IMR-90 (cell line): ENCODE measurements at regions not wholly inside any gene's neighbourhood (a gene's known extent, or its start where the extent isn't known, plus 50 kb on each side); places are given as distances from the start of the nearest gene placed in this dataset.

ENCODE experiments used
- ATAC-seq: fragments of 200-7000 bp; cut with Tn5 transposase; 2 replicates; pipeline ENCODE4 v1.9.1; 2020; ENCODE audit warnings: low read depth, mild to moderate bottlenecking, moderate library complexity
- BruUV-seq: library from RNA; stranded (reverse); fragments of 400-500 nt; replicated peaks from 2 replicates; lab custom pipeline; 2021; lab: Mats Ljungman, UMichigan
- CTCF ChIA-PET: fragments of 300-600 bp; formaldehyde crosslinking; extraction: SDS; loops from one replicate; lab custom pipeline; 2021; ENCODE audit warnings: antibody characterized with exemption; lab: Yijun Ruan, JAX
- POLR2A ChIA-PET: fragments of 300-600 bp; sonication (Branson Sonifier 250); formaldehyde crosslinking; loops from one replicate; lab custom pipeline; 2022; ENCODE audit warnings: antibody characterized with exemption; ENCODE audit not compliant: unreplicated experiment; lab: Charles Lee
- DNase-seq: peaks from one replicate; pipeline ENCODE4 v3.0.0; 2013
- H2AFZ ChIP-seq: replicated peaks from 2 replicates; pipeline ENCODE3; 2013; ENCODE audit warnings: low read length, mild to moderate bottlenecking; ENCODE audit not compliant: poor library complexity
- H2AK5ac ChIP-seq: 2 replicates; pipeline ENCODE4 v1.6.1; 2013; ENCODE audit warnings: low read depth, low read length, inconsistent platforms
- H2AK9ac ChIP-seq: replicated peaks from 2 replicates; pipeline ENCODE3; 2013; ENCODE audit warnings: mild to moderate bottlenecking, low read depth, low read length, moderate library complexity; ENCODE audit not compliant: poor library complexity
- H2BK120ac ChIP-seq: 2 replicates; pipeline ENCODE4 v1.6.1; 2013; ENCODE audit warnings: low read depth, low read length, inconsistent platforms
- H2BK15ac ChIP-seq: 3 replicates; pipeline ENCODE4 v1.6.1; 2013; ENCODE audit warnings: low read depth, low read length, inconsistent platforms
- H2BK20ac ChIP-seq: 2 replicates; pipeline ENCODE4 v1.6.1; 2013; ENCODE audit warnings: low read depth, mild to moderate bottlenecking, inconsistent platforms, low read length, moderate library complexity
- H2BK5ac ChIP-seq: 2 replicates; pipeline ENCODE4 v1.6.1; 2013; ENCODE audit warnings: mild to moderate bottlenecking, low read depth, low read length, inconsistent platforms; ENCODE audit not compliant: poor library complexity, severe bottlenecking
- H3K14ac ChIP-seq: replicated peaks from 2 replicates; pipeline ENCODE4 v1.6.1; 2013; ENCODE audit warnings: low read depth, low read length, inconsistent platforms
- H3K18ac ChIP-seq: 2 replicates; pipeline ENCODE4 v1.6.1; 2013; ENCODE audit warnings: low read depth, low read length, control low read depth
- H3K23ac ChIP-seq: 2 replicates; pipeline ENCODE4 v1.6.1; 2013; ENCODE audit warnings: low read depth, low read length, inconsistent platforms
- H3K27ac ChIP-seq: 2 replicates; pipeline ENCODE4 v1.5.1; 2013; ENCODE audit warnings: mild to moderate bottlenecking, control low read depth, low read length; ENCODE audit not compliant: insufficient read depth
- H3K27me3 ChIP-seq: 2 replicates; pipeline ENCODE4 v1.6.1; 2013; ENCODE audit warnings: low read length; ENCODE audit not compliant: control insufficient read depth, insufficient read depth
- H3K36me3 ChIP-seq: 2 replicates; pipeline ENCODE4 v1.6.1; 2013; ENCODE audit warnings: low read length, mixed read lengths; ENCODE audit not compliant: control insufficient read depth, insufficient read depth
- H3K4ac ChIP-seq: 2 replicates; pipeline ENCODE4 v1.6.1; 2013; ENCODE audit warnings: low read depth, low read length, inconsistent platforms
- H3K4me1 ChIP-seq: 2 replicates; pipeline ENCODE4 v1.6.1; 2013; ENCODE audit warnings: low read length, mixed read lengths; ENCODE audit not compliant: control insufficient read depth, insufficient read depth
- H3K4me2 ChIP-seq: 2 replicates; pipeline ENCODE4 v1.6.1; 2013; ENCODE audit warnings: low read depth, mild to moderate bottlenecking, control low read depth, low read length, moderate library complexity
- H3K4me3 ChIP-seq: 2 replicates; pipeline ENCODE4 v1.5.1; 2013; ENCODE audit warnings: low read depth, mild to moderate bottlenecking, control low read depth, low read length, moderate library complexity; ENCODE audit not compliant: insufficient read depth
- H3K56ac ChIP-seq: 2 replicates; pipeline ENCODE4 v1.6.1; 2013; ENCODE audit warnings: low read length, inconsistent platforms; ENCODE audit not compliant: insufficient read depth; ENCODE audit errors: extremely low read depth
- H3K79me1 ChIP-seq, 2 experiments: 2 replicates each; pipeline ENCODE4 v1.6.1; 2013; ENCODE audit warnings: low read length in 2 of 2, inconsistent platforms in 1 of 2, low read depth in 1 of 2
- H3K9ac ChIP-seq: 2 replicates; pipeline ENCODE4 v1.6.1; 2013; ENCODE audit warnings: low read depth, low read length, control low read depth
- H3K9me1 ChIP-seq: 2 replicates; pipeline ENCODE4 v1.6.1; 2013; ENCODE audit warnings: low read length, inconsistent platforms; ENCODE audit not compliant: insufficient read depth
- H3K9me3 ChIP-seq: 2 replicates; pipeline ENCODE4 v1.6.1; 2013; ENCODE audit warnings: low read length; ENCODE audit not compliant: control insufficient read depth, insufficient read depth
- H4K20me1 ChIP-seq: 2 replicates; pipeline ENCODE4 v1.6.1; 2013; ENCODE audit warnings: low read length, inconsistent platforms; ENCODE audit not compliant: insufficient read depth
- H4K5ac ChIP-seq: 2 replicates; pipeline ENCODE4 v1.6.1; 2013; ENCODE audit warnings: mild to moderate bottlenecking, low read depth, low read length, control low read depth
- H4K8ac ChIP-seq, 2 experiments: 2 replicates each; pipeline ENCODE4 v1.6.1; 2013; ENCODE audit warnings: low read depth in 2 of 2, low read length in 2 of 2, control low read depth in 1 of 2, inconsistent platforms in 1 of 2
- H4K91ac ChIP-seq: 2 replicates; pipeline ENCODE4 v1.6.1; 2013; ENCODE audit warnings: low read depth, low read length, inconsistent platforms; ENCODE audit not compliant: insufficient read depth
- CEBPB ChIP-seq: IDR thresholded peaks from 2 replicates; pipeline ENCODE4 v1.6.1; 2012; ENCODE audit warnings: low read depth, low read length, improper control_type of control experiment
- CHD1 ChIP-seq: IDR thresholded peaks from 2 replicates; pipeline ENCODE4 v1.6.1; 2012; ENCODE audit warnings: low read depth, low read length, improper control_type of control experiment
- FOS ChIP-seq: fragments of 150-350 bp; IDR thresholded peaks from 2 replicates; pipeline ENCODE4 v1.6.1; 2016; ENCODE audit warnings: low read depth, low read length
- MAFK ChIP-seq: IDR thresholded peaks from 2 replicates; pipeline ENCODE4 v1.6.1; 2012; ENCODE audit warnings: low read depth, low read length, improper control_type of control experiment
- MAZ ChIP-seq: IDR thresholded peaks from 2 replicates; pipeline ENCODE4 v1.6.1; 2012; ENCODE audit warnings: low read depth, mild to moderate bottlenecking, low read length, improper control_type of control experiment, moderate library complexity, borderline replicate concordance
- MXI1 ChIP-seq: IDR thresholded peaks from 2 replicates; pipeline ENCODE4 v1.6.1; 2012; ENCODE audit warnings: low read depth, mild to moderate bottlenecking, low read length, moderate library complexity, borderline replicate concordance
- NFE2L2 ChIP-seq: fragments of 150-350 bp; IDR thresholded peaks from 2 replicates; pipeline ENCODE4 v1.6.1; 2016; ENCODE audit warnings: low read depth, mild to moderate bottlenecking, low read length
- POLR2A ChIP-seq: IDR thresholded peaks from 2 replicates; pipeline ENCODE4 v1.6.1; 2012; ENCODE audit warnings: mild to moderate bottlenecking, low read depth, low read length
- RAD21 ChIP-seq: IDR thresholded peaks from 2 replicates; pipeline ENCODE4 v1.6.1; 2012; ENCODE audit warnings: low read length, improper control_type of control experiment
- RCOR1 ChIP-seq: IDR thresholded peaks from 2 replicates; pipeline ENCODE4 v1.6.1; 2012; ENCODE audit warnings: mild to moderate bottlenecking, low read length, improper control_type of control experiment; ENCODE audit not compliant: insufficient replicate concordance
- RFX5 ChIP-seq: IDR thresholded peaks from 2 replicates; pipeline ENCODE4 v1.8.0; 2012; ENCODE audit warnings: low read depth, mild to moderate bottlenecking, low read length, moderate library complexity
- SMC3 ChIP-seq: fragments of 150-350 bp; IDR thresholded peaks from 2 replicates; pipeline ENCODE4 v1.6.1; 2016; ENCODE audit warnings: low read depth, mild to moderate bottlenecking, antibody characterized with exemption, low read length, moderate library complexity
- USF2 ChIP-seq: fragments of 150-350 bp; IDR thresholded peaks from 2 replicates; pipeline ENCODE4 v1.6.1; 2017; ENCODE audit warnings: mild to moderate bottlenecking, antibody characterized with exemption, low read length, low read depth
- WGBS, 2 experiments: methylation state at CpG; one replicate each; pipeline versions ENCODE4 v1.1.5 to v1.1.7; 2013; ENCODE audit warnings: missing lambda C conversion rate in 2 of 2; ENCODE audit not compliant: insufficient read length in 1 of 2; ENCODE audit errors: extremely low coverage in 2 of 2; 5-methylcytosine and 5-hydroxymethylcytosine counted together
- dilution Hi-C: fragments of 300-500 bp; cut with HindIII; formaldehyde crosslinking; loops from one replicate; pipeline ENCODE4 v1.14.3; 2018; ENCODE audit warnings: low sequenced_read_pairs; ENCODE audit not compliant: unreplicated experiment
- in situ Hi-C: fragments of 300-500 bp; cut with MboI; formaldehyde crosslinking; loops from 3 replicates; pipeline ENCODE4 v1.14.3; 2019; ENCODE audit warnings: low sequenced_read_pairs, inconsistent platforms, mixed read lengths
- intact Hi-C: fragments of 100-400 bp; cut with micrococcal nuclease; formaldehyde crosslinking; loops from 2 replicates; pipeline ENCODE4 v1.10.0; 2022
- TF ChIP-seq, protein P1 (sequence below): fragments of 150-350 bp; IDR thresholded peaks from 2 replicates; pipeline ENCODE4 v1.6.1; 2016; ENCODE audit warnings: low read depth, mild to moderate bottlenecking, low read length, moderate library complexity, borderline replicate concordance
- TF ChIP-seq, protein P2 (sequence below): conservative IDR thresholded peaks from 2 replicates; pipeline ENCODE4 v1.5.1; 2012; ENCODE audit warnings: mild to moderate bottlenecking, low read depth, low read length, improper control_type of control experiment

DNA sequence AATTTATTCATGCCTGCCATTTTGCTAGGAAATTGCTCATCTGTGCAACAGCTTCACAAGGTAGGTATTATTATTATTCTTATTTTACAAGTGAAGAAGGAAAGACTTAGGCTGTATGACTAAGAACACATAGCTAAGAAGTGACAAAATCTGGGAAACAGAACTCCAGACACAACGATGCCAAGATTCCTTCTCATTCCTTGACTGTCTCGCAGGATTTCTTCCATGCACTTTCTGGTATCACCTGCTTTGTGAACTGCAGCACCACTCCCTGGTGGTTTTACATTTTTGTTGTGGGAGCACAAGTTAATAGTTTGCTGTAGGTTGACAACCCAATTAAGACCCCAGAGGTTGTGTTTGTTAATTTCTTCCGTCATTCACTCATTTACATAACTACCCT, 188.5 kb downstream of the LACC1 start:
- peak overlapping the region; percentile 22; the same call in 1 of the 2 replicates for H2BK20ac ChIP-seq
- DNase-seq (peak; percentile 77), ATAC-seq (no peak)
- no peaks in the 10 kb centered on the region for H3K36me3 ChIP-seq
- H4K5ac ChIP-seq: peak overlapping the region; percentile 58; the same call in 1 of the 2 replicates
- no peak overlapping the region for H3K4me3 ChIP-seq
- 0 out of 3 replicates have a peak overlapping the region, but pooled peaks have one; percentile 62 for H2BK15ac ChIP-seq
- H4K8ac ChIP-seq: peak overlapping the region; percentile 16 to 72; a peak in 2 of 4 replicates
- H4K20me1 ChIP-seq: no peaks in the 10 kb centered on the region
- no peaks in the 10 kb centered on the region; the same call in 1 of the 2 replicates for H3K27me3 ChIP-seq
- dilution Hi-C loops (no loop called here), in situ Hi-C loops (no loop called here), intact Hi-C loops (no loop called here)
- no peak overlapping the region; the same call in 1 of the 2 replicates for H3K18ac ChIP-seq
- no peaks in the 10 kb centered on the region for H3K79me1 ChIP-seq
- ChIA-PET POLR2A (no interaction called here), CTCF (interaction anchor here (0.6 kb wide), 1 partner anchor 108 kb away, joined by 3 read pairs; no protein-coding TSS in a partner anchor)
- no peak overlapping the region; the same call in 1 of the 2 replicates for H3K4me2 ChIP-seq
- no TSS peak for BruUV-seq
- H2AFZ ChIP-seq: no peak overlapping the region
- no peak overlapping the region for H3K9ac ChIP-seq
- WGBS, 2 experiments: no CpG with 5 or more reads among the region's 3 CpGs
- H2BK5ac ChIP-seq: peak overlapping the region; percentile 42
- H3K27ac ChIP-seq: no peak overlapping the region
- peak overlapping the region; percentile 8; the same call in 1 of the 2 replicates for H3K4ac ChIP-seq
- H3K9me1 ChIP-seq: no peaks in the 10 kb centered on the region
- no peak overlapping the region; the same call in 1 of the 2 replicates for H4K91ac ChIP-seq
- no peaks in the 10 kb centered on the region; the same call in 1 of the 2 replicates for H3K4me1 ChIP-seq
- TF ChIP-seq CEBPB: no peak
- no peak for TF ChIP-seq RCOR1
- TF ChIP-seq NFE2L2: no peak
- no peak for TF ChIP-seq RFX5
- no peak for TF ChIP-seq CHD1
- no peak for TF ChIP-seq POLR2A
- no peak for TF ChIP-seq RAD21
- no peak for TF ChIP-seq FOS
- no peak for TF ChIP-seq USF2
- TF ChIP-seq, protein P1, sequence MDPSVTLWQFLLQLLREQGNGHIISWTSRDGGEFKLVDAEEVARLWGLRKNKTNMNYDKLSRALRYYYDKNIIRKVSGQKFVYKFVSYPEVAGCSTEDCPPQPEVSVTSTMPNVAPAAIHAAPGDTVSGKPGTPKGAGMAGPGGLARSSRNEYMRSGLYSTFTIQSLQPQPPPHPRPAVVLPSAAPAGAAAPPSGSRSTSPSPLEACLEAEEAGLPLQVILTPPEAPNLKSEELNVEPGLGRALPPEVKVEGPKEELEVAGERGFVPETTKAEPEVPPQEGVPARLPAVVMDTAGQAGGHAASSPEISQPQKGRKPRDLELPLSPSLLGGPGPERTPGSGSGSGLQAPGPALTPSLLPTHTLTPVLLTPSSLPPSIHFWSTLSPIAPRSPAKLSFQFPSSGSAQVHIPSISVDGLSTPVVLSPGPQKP: no peak
- no peak for TF ChIP-seq SMC3
- TF ChIP-seq MXI1: no peak
- TF ChIP-seq, protein P2, sequence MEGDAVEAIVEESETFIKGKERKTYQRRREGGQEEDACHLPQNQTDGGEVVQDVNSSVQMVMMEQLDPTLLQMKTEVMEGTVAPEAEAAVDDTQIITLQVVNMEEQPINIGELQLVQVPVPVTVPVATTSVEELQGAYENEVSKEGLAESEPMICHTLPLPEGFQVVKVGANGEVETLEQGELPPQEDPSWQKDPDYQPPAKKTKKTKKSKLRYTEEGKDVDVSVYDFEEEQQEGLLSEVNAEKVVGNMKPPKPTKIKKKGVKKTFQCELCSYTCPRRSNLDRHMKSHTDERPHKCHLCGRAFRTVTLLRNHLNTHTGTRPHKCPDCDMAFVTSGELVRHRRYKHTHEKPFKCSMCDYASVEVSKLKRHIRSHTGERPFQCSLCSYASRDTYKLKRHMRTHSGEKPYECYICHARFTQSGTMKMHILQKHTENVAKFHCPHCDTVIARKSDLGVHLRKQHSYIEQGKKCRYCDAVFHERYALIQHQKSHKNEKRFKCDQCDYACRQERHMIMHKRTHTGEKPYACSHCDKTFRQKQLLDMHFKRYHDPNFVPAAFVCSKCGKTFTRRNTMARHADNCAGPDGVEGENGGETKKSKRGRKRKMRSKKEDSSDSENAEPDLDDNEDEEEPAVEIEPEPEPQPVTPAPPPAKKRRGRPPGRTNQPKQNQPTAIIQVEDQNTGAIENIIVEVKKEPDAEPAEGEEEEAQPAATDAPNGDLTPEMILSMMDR: no peak
- TF ChIP-seq MAFK: no peak
- TF ChIP-seq MAZ: no peak
- H3K56ac ChIP-seq: no peak overlapping the region
- peaks cover under 1% of the 10 kb centered on the region for H3K9me3 ChIP-seq
- H2BK120ac ChIP-seq: peak overlapping the region; percentile 48; the same call in 1 of the 2 replicates
- no peak overlapping the region for H2AK5ac ChIP-seq
- no peak overlapping the region; the same call in 1 of the 2 replicates for H3K14ac ChIP-seq
- no peak overlapping the region for H2AK9ac ChIP-seq
- H3K23ac ChIP-seq: no peak overlapping the region
